GM23338 (cell line): ENCODE measurements at regions not wholly inside any gene's neighbourhood (a gene's known extent, or its start where the extent isn't known, plus 50 kb on each side); places are given as distances from the start of the nearest gene placed in this dataset.

ENCODE experiments used
- ATAC-seq: fragments of 200-7000 bp; cut with Tn5 transposase; 3 replicates; pipeline ENCODE4 v1.9.1; 2020
- DNase-seq: peaks from one replicate; pipeline ENCODE4 v3.0.0-alpha.2; 2015; ENCODE audit warnings: low spot score
- H2AFZ ChIP-seq: fragments of 200-600 bp; sonication (generic); 2 replicates; pipeline ENCODE4 v1.8.0; 2016; ENCODE audit warnings: antibody characterized with exemption, mild to moderate bottlenecking, moderate library complexity
- H3F3A ChIP-seq: fragments of 200-600 bp; sonication (generic); replicated peaks from 2 replicates; pipeline ENCODE4 v1.8.0; 2017; ENCODE audit warnings: antibody characterized with exemption, mixed run types, low read depth
- H3K27ac ChIP-seq: fragments of 200-600 bp; sonication (generic); 2 replicates; pipeline ENCODE4 v1.6.1; 2016; ENCODE audit warnings: low read depth
- H3K27me3 ChIP-seq: fragments of 200-600 bp; sonication (generic); 2 replicates; pipeline ENCODE4 v1.8.0; 2016; ENCODE audit warnings: mild to moderate bottlenecking, mixed run types, moderate library complexity; ENCODE audit not compliant: insufficient read depth
- H3K36me3 ChIP-seq: fragments of 200-600 bp; sonication (generic); 2 replicates; pipeline ENCODE4 v1.8.0; 2016; ENCODE audit warnings: mild to moderate bottlenecking; ENCODE audit not compliant: insufficient read depth
- H3K4me1 ChIP-seq: fragments of 200-600 bp; sonication (generic); 2 replicates; pipeline ENCODE4 v1.8.0; 2016; ENCODE audit warnings: mild to moderate bottlenecking, moderate library complexity; ENCODE audit not compliant: insufficient read depth
- H3K4me2 ChIP-seq: fragments of 200-600 bp; sonication (generic); 2 replicates; pipeline ENCODE4 v1.7.1; 2017; ENCODE audit warnings: mixed run types
- H3K4me3 ChIP-seq: fragments of 200-600 bp; sonication (generic); 2 replicates; pipeline ENCODE4 v1.6.1; 2016; ENCODE audit warnings: mixed run types
- H3K79me2 ChIP-seq: fragments of 200-600 bp; sonication (generic); replicated peaks from 2 replicates; pipeline ENCODE4 v1.8.0; 2017; ENCODE audit warnings: mild to moderate bottlenecking; ENCODE audit not compliant: insufficient read depth
- H3K9me2 ChIP-seq: fragments of 200-600 bp; sonication (generic); 2 replicates; pipeline ENCODE4 v1.8.0; 2017; ENCODE audit not compliant: insufficient read depth
- H4K20me1 ChIP-seq: fragments of 200-600 bp; sonication (generic); replicated peaks from 2 replicates; pipeline ENCODE4 v1.8.0; 2017; ENCODE audit warnings: mild to moderate bottlenecking; ENCODE audit not compliant: insufficient read depth
- H3K27ac Mint-ChIP-seq: 2 replicates; pipeline ENCODE4 v1.8.0; 2020; ENCODE audit warnings: inconsistent platforms, mild to moderate bottlenecking, moderate library complexity, mixed read lengths
- H3K27me3 Mint-ChIP-seq: 3 replicates; pipeline ENCODE4 v1.8.0; 2022; ENCODE audit warnings: low read depth, mild to moderate bottlenecking, moderate library complexity, mixed read lengths, inconsistent platforms; ENCODE audit not compliant: insufficient read depth, poor library complexity
- H3K36me3 Mint-ChIP-seq: 3 replicates; pipeline ENCODE4 v1.8.0; 2021; ENCODE audit warnings: low read depth, mild to moderate bottlenecking, inconsistent platforms, moderate library complexity, mixed read lengths
- H3K4me1 Mint-ChIP-seq: 3 replicates; pipeline ENCODE4 v1.8.0; 2020; ENCODE audit warnings: mild to moderate bottlenecking, inconsistent platforms, mixed read lengths
- H3K4me3 Mint-ChIP-seq: 3 replicates; pipeline ENCODE4 v1.8.0; 2021; ENCODE audit warnings: moderate library complexity, mild to moderate bottlenecking, inconsistent platforms, mixed read lengths
- H3K9me3 Mint-ChIP-seq: 3 replicates; pipeline ENCODE4 v1.8.0; 2020; ENCODE audit warnings: moderate library complexity, mild to moderate bottlenecking, inconsistent platforms, mixed read lengths
- CREB1 ChIP-seq: fragments of 250-450 bp; sonication (Bioruptor Pico); IDR thresholded peaks from 2 replicates; pipeline ENCODE4 v1.5.0; 2020; ENCODE audit warnings: low read depth, mild to moderate bottlenecking, moderate library complexity
- CTCF ChIP-seq, 2 experiments: fragments of 200-600 bp in 1 of 2; sonication (generic) in 1 of 2; conservative IDR thresholded peaks; 2 replicates each; pipeline versions ENCODE4 v1.5.1 to v1.6.1; 2016 to 2017; ENCODE audit warnings: antibody characterized with exemption in 2 of 2, low read depth in 2 of 2, mild to moderate bottlenecking in 2 of 2, moderate library complexity in 1 of 2
- ETS1 ChIP-seq: IDR thresholded peaks from 2 replicates; pipeline ENCODE4 v1.6.1; 2016; ENCODE audit warnings: antibody characterized with exemption
- EZH2 ChIP-seq: fragments of 200-600 bp; sonication (generic); IDR thresholded peaks from one replicate; pipeline ENCODE4 v1.8.0; 2017; ENCODE audit warnings: antibody characterized with exemption, mild to moderate bottlenecking, low read depth; ENCODE audit not compliant: unreplicated experiment
- EZH2phosphoT487 ChIP-seq: fragments of 200-600 bp; sonication (generic); IDR thresholded peaks from one replicate; pipeline ENCODE4 v1.8.1; 2018; ENCODE audit warnings: antibody characterized with exemption; ENCODE audit not compliant: unreplicated experiment
- JUNB ChIP-seq: IDR thresholded peaks from one replicate; pipeline ENCODE4 v1.6.1; 2016; ENCODE audit warnings: antibody characterized with exemption; ENCODE audit not compliant: unreplicated experiment
- NANOG ChIP-seq: IDR thresholded peaks from 2 replicates; pipeline ENCODE4 v1.6.1; 2016; ENCODE audit warnings: antibody characterized with exemption, borderline replicate concordance
- POLR2AphosphoS5 ChIP-seq: IDR thresholded peaks from 2 replicates; pipeline ENCODE4 v1.6.1; 2016; ENCODE audit warnings: antibody characterized with exemption, low read depth
- REST ChIP-seq: IDR thresholded peaks from one replicate; pipeline ENCODE4 v1.6.1; 2018; ENCODE audit warnings: antibody characterized with exemption; ENCODE audit not compliant: unreplicated experiment
- STAT1 ChIP-seq: IDR thresholded peaks from one replicate; pipeline ENCODE4 v1.6.1; 2016; ENCODE audit warnings: antibody characterized with exemption; ENCODE audit not compliant: unreplicated experiment
- ZNF114 ChIP-seq: fragments of 250-450 bp; sonication (Bioruptor Pico); IDR thresholded peaks from 2 replicates; pipeline ENCODE4 v1.5.0; 2020; ENCODE audit warnings: mild to moderate bottlenecking, moderate library complexity
- ZNF331 ChIP-seq: fragments of 250-450 bp; sonication (Bioruptor Pico); IDR thresholded peaks from 2 replicates; pipeline ENCODE4 v1.5.0; 2020; ENCODE audit warnings: low read depth, mild to moderate bottlenecking, moderate library complexity
- ZNF462 ChIP-seq: fragments of 250-450 bp; sonication (Bioruptor Pico); IDR thresholded peaks from 2 replicates; pipeline ENCODE4 v1.5.0; 2020; ENCODE audit warnings: mild to moderate bottlenecking, moderate library complexity

GRCh38 chr4:133775469-133775868 is 426.1 kb downstream of the PABPC4L start:
- Histone ChIP-seq H4K20me1 (no peaks in the 10 kb centered on the region), H3K9me2 (0 out of 2 replicates have a peak, but pooled peaks cover 3% of the 10 kb centered on the region), H3K27ac (no peak overlapping the region), H3K4me2 (no peak overlapping the region), H3K27me3 (no peaks in the 10 kb centered on the region), H3K4me3 (no peak overlapping the region), H2AFZ (no peak overlapping the region), H3F3A (no peaks in the 10 kb centered on the region), H3K4me1 (no peaks in the 10 kb centered on the region), H3K36me3 (no peaks in the 10 kb centered on the region), H3K79me2 (no peaks in the 10 kb centered on the region)
- Mint-ChIP-seq H3K36me3 (peaks cover 22% of the 10 kb centered on the region), H3K4me3 (no peak overlapping the region), H3K9me3 (peaks cover 23% of the 10 kb centered on the region), H3K27me3 (no peaks in the 10 kb centered on the region), H3K27ac (no peak overlapping the region), H3K4me1 (peaks cover 3% of the 10 kb centered on the region; the same call in 1 of the 3 replicates)
- TF ChIP-seq ZNF331 (no peak), NANOG (no peak), EZH2 (no peak), CREB1 (CRISPR knock-in tag) (no peak), ZNF462 (no peak), JUNB (no peak), ZNF114 (CRISPR knock-in tag) (no peak), ETS1 (no peak), EZH2phosphoT487 (no peak), CTCF (conservative IDR thresholded peaks at IDR 0.05; ENCODE audit: low read depth in 2 of 2) (no peak), POLR2AphosphoS5 (no peak), REST (no peak), STAT1 (no peak)
- DNase-seq (no peak), ATAC-seq (no peak)
